ENCODE measurements at regions not wholly inside any gene's neighbourhood (a gene's known extent, or its start where the extent isn't known, plus 50 kb on each side); places are given as distances from the start of the nearest gene placed in this dataset.

GRCh38 chr9:31950756-31951155 is 433.7 kb upstream of the ACO1 start:
- Histone ChIP-seq H3K4me1 (ENCODE audit: control insufficient read depth, insufficient read depth, low read length) (no peaks in the 10 kb centered on the region), H3K4me3 (ENCODE audit: low read length) (no peak overlapping the region), H3K27me3 (ENCODE audit: control insufficient read depth, insufficient read depth, low read length) (no peaks in the 10 kb centered on the region), H3K36me3 (ENCODE audit: control insufficient read depth, insufficient read depth, low read length) (no peaks in the 10 kb centered on the region), H3K9me3 (ENCODE audit: control insufficient read depth, insufficient read depth, low read length) (peaks cover 6% of the 10 kb centered on the region), H3K27ac (ENCODE audit: low read length) (no peak overlapping the region)
- DNase-seq (no peak), ATAC-seq (no peak)
- H3K9me3 Mint-ChIP-seq: peaks cover 12 to 14% of the 10 kb centered on the region in 2 donors
- no peak for TF ChIP-seq CTCF (IDR thresholded peaks at IDR 0.05)
- H3K27me3 Mint-ChIP-seq (ENCODE audit: low read depth in 2 of 2): no peaks in the 10 kb centered on the region
- H3K36me3 Mint-ChIP-seq: peaks cover 10% of the 10 kb centered on the region
- no peak overlapping the region for H3K27ac Mint-ChIP-seq
- no peak overlapping the region for H3K4me3 Mint-ChIP-seq
- intact Hi-C loops (cut with micrococcal nuclease): no loop called here
- H3K4me1 Mint-ChIP-seq: no peaks in the 10 kb centered on the region
- 83% methylated on average over 1 of the region's 1 CpG for WGBS (ENCODE audit: insufficient coverage)

GRCh38 chr9:31958572-31958971 is 425.9 kb upstream of the ACO1 start:
- ATAC-seq (no peak), DNase-seq (no peak)
- Histone ChIP-seq H3K36me3 (ENCODE audit: control insufficient read depth, insufficient read depth, low read length) (no peaks in the 10 kb centered on the region), H3K27ac (ENCODE audit: low read length) (no peak overlapping the region), H3K4me3 (ENCODE audit: low read length) (no peak overlapping the region), H3K27me3 (ENCODE audit: control insufficient read depth, insufficient read depth, low read length) (no peaks in the 10 kb centered on the region), H3K9me3 (ENCODE audit: control insufficient read depth, insufficient read depth, low read length) (peaks cover 13% of the 10 kb centered on the region), H3K4me1 (ENCODE audit: control insufficient read depth, insufficient read depth, low read length) (no peaks in the 10 kb centered on the region)
- Mint-ChIP-seq H3K27ac (no peak overlapping the region), H3K27me3 (ENCODE audit: low read depth in 2 of 2) (no peaks in the 10 kb centered on the region), H3K9me3 (peaks cover 22 to 36% of the 10 kb centered on the region in 2 donors), H3K4me3 (no peak overlapping the region), H3K36me3 (peaks cover 42% of the 10 kb centered on the region), H3K4me1 (no peaks in the 10 kb centered on the region)
- WGBS (ENCODE audit: insufficient coverage): 100% methylated on average over 1 of the region's 1 CpG
- no peak for TF ChIP-seq CTCF (IDR thresholded peaks at IDR 0.05)
- intact Hi-C loops (cut with micrococcal nuclease): no loop called here

GRCh38 chr9:31969552-31969951 is 414.9 kb upstream of the ACO1 start:
- Histone ChIP-seq H3K4me3 (ENCODE audit: low read length) (no peak overlapping the region), H3K27me3 (ENCODE audit: control insufficient read depth, insufficient read depth, low read length) (no peaks in the 10 kb centered on the region), H3K36me3 (ENCODE audit: control insufficient read depth, insufficient read depth, low read length) (no peaks in the 10 kb centered on the region), H3K27ac (ENCODE audit: low read length) (no peak overlapping the region), H3K9me3 (ENCODE audit: control insufficient read depth, insufficient read depth, low read length) (no peaks in the 10 kb centered on the region), H3K4me1 (ENCODE audit: control insufficient read depth, insufficient read depth, low read length) (no peaks in the 10 kb centered on the region)
- DNase-seq (no peak), ATAC-seq (no peak)
- no peaks in the 10 kb centered on the region for H3K27me3 Mint-ChIP-seq (ENCODE audit: low read depth in 2 of 2)
- TF ChIP-seq CTCF (IDR thresholded peaks at IDR 0.05): no peak
- H3K27ac Mint-ChIP-seq: no peak overlapping the region
- intact Hi-C loops (cut with micrococcal nuclease): loop anchor here (10.0 kb wide), 1 partner anchor 55 kb away; no protein-coding TSS in a partner anchor
- 50% methylated on average over 2 of the region's 2 CpGs for WGBS (ENCODE audit: insufficient coverage)
- H3K36me3 Mint-ChIP-seq: no peaks in the 10 kb centered on the region
- no peak overlapping the region for H3K4me3 Mint-ChIP-seq
- H3K4me1 Mint-ChIP-seq: no peaks in the 10 kb centered on the region
- peaks cover 17 to 25% of the 10 kb centered on the region in 2 donors for H3K9me3 Mint-ChIP-seq

- no peak overlapping the region for H3K27ac ChIP-seq (ENCODE audit: low read length)
- no peak for ATAC-seq
- Mint-ChIP-seq H3K36me3 (peaks cover 8% of the 10 kb centered on the region), H3K4me3 (no peak overlapping the region), H3K4me1 (no peaks in the 10 kb centered on the region), H3K9me3 (peaks cover 8 to 16% of the 10 kb centered on the region in 2 donors), H3K27ac (no peak overlapping the region), H3K27me3 (ENCODE audit: low read depth in 2 of 2) (no peaks in the 10 kb centered on the region)
- H3K9me3 ChIP-seq (ENCODE audit: control insufficient read depth, insufficient read depth, low read length): peaks cover 4% of the 10 kb centered on the region
- H3K27me3 ChIP-seq (ENCODE audit: control insufficient read depth, insufficient read depth, low read length): no peaks in the 10 kb centered on the region
- WGBS (ENCODE audit: insufficient coverage): 0% methylated on average over 1 of the region's 1 CpG
- no peak for TF ChIP-seq CTCF (IDR thresholded peaks at IDR 0.05)
- no peaks in the 10 kb centered on the region for H3K36me3 ChIP-seq (ENCODE audit: control insufficient read depth, insufficient read depth, low read length)
- no peaks in the 10 kb centered on the region for H3K4me1 ChIP-seq (ENCODE audit: control insufficient read depth, insufficient read depth, low read length)
- no peak overlapping the region for H3K4me3 ChIP-seq (ENCODE audit: low read length)
- intact Hi-C loops (cut with micrococcal nuclease): no loop called here
- DNase-seq: no peak
Observed at GRCh38 chr9:31983895-31984294, 400.5 kb upstream of the ACO1 start.
